Astrocyte of the spinal cord (primary cell): ENCODE measurements at regions not wholly inside any gene's neighbourhood (a gene's known extent, or its start where the extent isn't known, plus 50 kb on each side); places are given as distances from the start of the nearest gene placed in this dataset.

Experiments used
- DNase-seq: peaks from one replicate; pipeline ENCODE4 v3.0.0; 2011; ENCODE audit warnings: low read depth, low spot score
- H3K4me3 ChIP-seq: 2 replicates; pipeline ENCODE4 v1.5.1; 2011; ENCODE audit warnings: low read depth, mild to moderate bottlenecking, low read length, moderate library complexity
- in situ Hi-C: cut with HindIII; loops from 2 replicates; pipeline ENCODE4 v1.10.0; 2017; ENCODE audit warnings: low sequenced_read_pairs
- TF ChIP-seq, protein P1 (sequence below): IDR thresholded peaks from 2 replicates; pipeline ENCODE4 v1.5.1; 2012; ENCODE audit warnings: low read depth, mild to moderate bottlenecking, low read length, inconsistent platforms

DNA sequence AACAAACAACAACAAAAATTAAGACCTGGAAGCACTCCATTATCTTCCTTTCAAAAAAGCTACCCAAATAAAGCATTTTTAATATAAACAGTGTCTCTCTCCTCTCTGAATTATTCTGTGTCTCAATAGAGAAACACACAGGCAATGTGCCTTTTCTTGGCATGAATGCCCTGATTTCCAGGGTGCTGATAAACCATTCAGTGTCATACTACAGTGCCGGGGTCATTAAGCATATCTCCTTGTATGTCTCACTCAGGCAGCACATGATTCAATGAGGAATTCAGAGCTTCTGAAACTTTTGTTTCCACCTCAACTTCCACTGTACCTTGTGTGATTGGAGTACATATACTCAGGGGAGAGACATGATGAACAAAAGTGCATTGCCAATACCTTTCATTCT lies 294.0 kb upstream of the SLC24A2 start:
- H3K4me3 ChIP-seq, result no peak overlapping the region
- in situ Hi-C loops, result no loop called here
- TF ChIP-seq, protein P1, sequence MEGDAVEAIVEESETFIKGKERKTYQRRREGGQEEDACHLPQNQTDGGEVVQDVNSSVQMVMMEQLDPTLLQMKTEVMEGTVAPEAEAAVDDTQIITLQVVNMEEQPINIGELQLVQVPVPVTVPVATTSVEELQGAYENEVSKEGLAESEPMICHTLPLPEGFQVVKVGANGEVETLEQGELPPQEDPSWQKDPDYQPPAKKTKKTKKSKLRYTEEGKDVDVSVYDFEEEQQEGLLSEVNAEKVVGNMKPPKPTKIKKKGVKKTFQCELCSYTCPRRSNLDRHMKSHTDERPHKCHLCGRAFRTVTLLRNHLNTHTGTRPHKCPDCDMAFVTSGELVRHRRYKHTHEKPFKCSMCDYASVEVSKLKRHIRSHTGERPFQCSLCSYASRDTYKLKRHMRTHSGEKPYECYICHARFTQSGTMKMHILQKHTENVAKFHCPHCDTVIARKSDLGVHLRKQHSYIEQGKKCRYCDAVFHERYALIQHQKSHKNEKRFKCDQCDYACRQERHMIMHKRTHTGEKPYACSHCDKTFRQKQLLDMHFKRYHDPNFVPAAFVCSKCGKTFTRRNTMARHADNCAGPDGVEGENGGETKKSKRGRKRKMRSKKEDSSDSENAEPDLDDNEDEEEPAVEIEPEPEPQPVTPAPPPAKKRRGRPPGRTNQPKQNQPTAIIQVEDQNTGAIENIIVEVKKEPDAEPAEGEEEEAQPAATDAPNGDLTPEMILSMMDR, result no peak
- DNase-seq, result no peak

DNA sequence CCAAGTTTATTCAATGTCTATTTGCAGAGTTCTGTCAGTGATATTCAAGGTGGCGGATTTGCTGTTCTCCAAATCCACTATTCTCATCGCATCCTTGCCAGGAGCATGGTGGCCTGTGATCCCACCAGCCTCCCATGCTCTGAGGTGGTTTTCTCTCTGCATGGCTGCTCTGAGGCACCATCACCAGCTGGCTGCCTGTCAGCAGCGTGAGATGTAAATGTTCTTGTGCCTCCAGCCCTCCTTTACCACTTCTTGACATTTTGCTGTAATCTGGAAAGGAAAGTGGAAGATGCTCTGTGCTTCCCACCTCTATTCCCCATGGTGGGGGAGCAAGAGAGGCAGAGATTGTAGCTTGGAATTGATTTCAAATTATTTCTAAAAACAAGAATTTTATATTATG lies 293.6 kb upstream of the SLC24A2 start:
- DNase-seq, result no peak
- no peak overlapping the region for H3K4me3 ChIP-seq
- TF ChIP-seq, protein P1, result no peak
- in situ Hi-C loops, result no loop called here

DNA sequence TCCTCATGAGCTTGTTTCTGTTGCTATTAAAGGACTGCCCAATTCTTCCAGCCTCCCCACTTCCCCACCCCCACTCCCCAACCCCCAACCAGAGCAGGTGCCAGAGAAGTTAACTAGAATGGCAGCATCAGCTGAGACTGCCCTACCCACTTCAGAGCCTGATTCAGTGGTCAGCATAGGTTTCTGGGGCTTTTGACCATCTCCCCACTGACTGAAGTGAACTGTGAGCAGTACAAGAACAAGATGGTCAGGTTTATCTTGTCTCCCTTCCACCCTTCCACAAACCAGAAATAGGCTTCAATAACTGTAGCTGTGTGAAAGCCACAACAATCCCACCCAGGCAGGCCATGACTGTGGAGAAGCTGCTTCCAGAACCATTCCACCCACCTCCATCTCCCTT lies 289.4 kb upstream of the SLC24A2 start:
- no peak for DNase-seq
- TF ChIP-seq, protein P1, result no peak
- H3K4me3 ChIP-seq, result no peak overlapping the region
- in situ Hi-C loops, result no loop called here

DNA sequence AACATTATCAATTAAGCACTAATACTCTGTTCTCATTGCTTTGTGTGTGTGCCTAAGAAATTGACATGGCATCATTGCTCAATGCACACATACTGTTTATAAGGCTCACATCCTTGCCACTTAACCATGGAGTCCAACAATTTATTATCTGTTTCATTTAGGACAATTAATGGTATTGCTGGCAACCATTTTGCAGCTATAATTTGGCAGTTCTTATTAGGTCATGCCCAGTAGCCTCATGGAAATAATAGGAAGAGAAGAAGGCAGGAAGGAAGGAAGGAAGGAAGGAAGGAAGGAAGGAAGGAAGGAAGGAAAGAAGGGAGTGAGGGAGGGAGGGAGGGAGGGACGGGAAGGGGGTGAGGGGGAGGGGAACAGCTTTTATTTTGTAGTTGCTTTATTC lies 285.5 kb upstream of the SLC24A2 start:
- TF ChIP-seq, protein P1, result no peak
- H3K4me3 ChIP-seq, result no peak overlapping the region
- in situ Hi-C loops, result no loop called here
- no peak for DNase-seq

DNA sequence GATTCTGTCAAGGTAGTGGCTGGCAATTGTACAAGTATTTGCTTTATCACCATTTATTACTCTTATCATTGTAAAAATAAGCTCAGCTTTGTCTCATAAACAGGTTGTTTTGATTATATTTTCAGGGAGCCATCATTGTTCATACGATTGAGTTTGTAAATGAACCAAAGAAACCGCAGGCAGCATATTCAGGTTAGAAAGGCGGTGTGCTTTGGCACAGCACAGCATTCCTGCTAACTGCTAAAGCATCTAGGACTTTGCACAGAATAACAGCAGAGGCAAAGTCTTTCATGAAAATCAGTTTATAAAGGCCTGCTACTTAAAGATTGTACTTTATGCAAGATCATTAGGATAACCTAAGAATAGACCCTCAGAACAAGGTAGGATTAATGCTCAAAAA lies 281.5 kb upstream of the SLC24A2 start:
- TF ChIP-seq, protein P1, result no peak
- DNase-seq, result peak; percentile 26
- no peak overlapping the region for H3K4me3 ChIP-seq
- in situ Hi-C loops, result no loop called here

DNA sequence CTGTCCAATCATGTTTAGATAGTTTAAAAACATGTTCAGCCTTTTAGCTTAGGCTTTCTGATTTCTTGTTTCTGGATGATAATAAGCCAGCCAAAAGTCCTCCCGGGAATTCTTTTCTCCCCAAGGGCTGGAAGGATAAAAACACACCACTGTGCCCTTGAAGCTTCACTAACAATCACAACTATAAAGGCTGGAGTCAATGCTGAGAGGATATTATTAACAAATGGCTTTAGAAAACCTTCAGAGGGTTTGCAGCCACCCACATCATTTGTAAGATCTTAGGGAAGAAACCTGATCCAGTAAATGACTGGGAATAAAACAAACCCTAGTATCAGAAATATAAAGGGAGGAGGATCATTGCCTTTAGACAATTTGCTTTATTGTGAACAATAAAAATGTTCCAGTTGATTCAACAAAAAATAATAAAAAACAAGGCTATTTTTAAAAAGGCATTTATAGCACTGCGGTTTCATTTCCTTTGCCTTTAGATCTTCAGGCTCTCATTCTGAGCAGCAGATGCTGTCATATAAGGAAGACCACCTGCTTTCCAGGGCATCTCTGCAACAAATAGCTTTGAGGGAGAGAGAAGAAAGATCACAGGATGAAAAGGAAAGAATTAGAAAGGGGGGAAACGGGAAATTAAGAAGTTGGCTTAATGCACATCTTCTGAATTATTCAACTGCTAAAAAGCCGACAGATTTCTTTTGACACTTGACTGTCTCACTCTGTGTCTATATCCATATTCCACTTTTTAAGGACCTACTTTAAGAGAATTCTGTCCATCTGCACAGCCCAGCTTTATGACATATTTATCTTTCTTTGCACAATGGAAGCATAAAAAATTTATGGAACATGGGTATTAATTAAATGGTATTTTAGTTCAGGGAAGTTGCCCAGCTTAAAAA lies 277.2 kb upstream of the SLC24A2 start:
- H3K4me3 ChIP-seq, result no peak overlapping the region
- DNase-seq, result no peak
- TF ChIP-seq, protein P1, result no peak
- in situ Hi-C loops, result no loop called here
